ENCODE measurements at regions not wholly inside any gene's neighbourhood (a gene's known extent, or its start where the extent isn't known, plus 50 kb on each side); places are given as distances from the start of the nearest gene placed in this dataset.

DNA sequence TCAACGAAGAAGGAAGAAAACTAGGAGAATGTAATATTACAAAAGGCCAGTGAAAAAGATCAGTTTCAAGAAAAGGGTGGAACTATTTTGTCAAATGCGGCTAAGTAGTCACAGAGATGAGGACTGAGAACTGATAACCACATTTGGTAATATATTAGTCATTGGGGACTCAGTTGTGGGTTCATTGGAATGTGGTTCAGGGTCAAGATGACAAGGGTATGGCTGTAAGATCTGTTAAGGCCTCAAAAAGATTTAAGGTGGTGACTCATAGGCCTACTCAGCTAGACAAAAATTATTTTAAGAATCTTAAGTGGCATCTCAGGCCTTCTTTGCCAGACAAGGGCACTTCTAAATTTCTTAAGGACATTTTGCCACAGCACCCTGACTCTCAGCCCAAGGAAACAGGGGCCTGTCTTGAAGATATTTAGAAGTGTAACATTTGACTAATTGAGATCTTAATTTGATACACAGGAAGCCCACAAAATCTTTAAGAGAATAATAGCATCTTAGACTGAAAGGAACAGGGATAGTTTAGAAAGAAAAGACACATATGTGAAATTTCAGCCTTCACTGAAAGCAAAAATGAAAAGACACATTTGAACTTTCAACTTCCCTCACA, 81.3 kb downstream of the STRADB start:
- DNase-seq (no peak), ATAC-seq (ENCODE audit: insufficient read depth, low read depth) (no peak)

More for the DNA sequence above, 81.3 kb downstream of the STRADB start:
- Histone ChIP-seq H3K9me3 (ENCODE audit: insufficient read depth, low read length, severe bottlenecking) (peaks cover 15% of the 10 kb centered on the region), H3K27ac (ENCODE audit: low read length) (no peak overlapping the region), H2AFZ (ENCODE audit: low read depth, low read length) (no peak overlapping the region), H3K9ac (ENCODE audit: low read depth, low read length) (no peak overlapping the region), H3K4me2 (ENCODE audit: insufficient read depth, low read length) (no peak overlapping the region), H3K4me3 (ENCODE audit: low read depth in 1 of 2, low read length in 2 of 2) (no peak overlapping the region), H3K79me2 (ENCODE audit: insufficient read depth, low read length) (no peaks in the 10 kb centered on the region), H3K36me3 (ENCODE audit: insufficient read depth, low read length) (no peaks in the 10 kb centered on the region), H3K4me1 (ENCODE audit: insufficient read depth, low read length) (no peaks in the 10 kb centered on the region), H3K27me3 (ENCODE audit: insufficient read depth, low read length, poor library complexity) (peaks cover 2% of the 10 kb centered on the region), H4K20me1 (ENCODE audit: insufficient read depth, low read length) (no peaks in the 10 kb centered on the region)
- TF ChIP-seq EZH2 (IDR thresholded peaks at IDR 0.05; ENCODE audit: borderline replicate concordance, low read depth, low read length, severe bottlenecking), result no peak
- TF ChIP-seq, protein P1, sequence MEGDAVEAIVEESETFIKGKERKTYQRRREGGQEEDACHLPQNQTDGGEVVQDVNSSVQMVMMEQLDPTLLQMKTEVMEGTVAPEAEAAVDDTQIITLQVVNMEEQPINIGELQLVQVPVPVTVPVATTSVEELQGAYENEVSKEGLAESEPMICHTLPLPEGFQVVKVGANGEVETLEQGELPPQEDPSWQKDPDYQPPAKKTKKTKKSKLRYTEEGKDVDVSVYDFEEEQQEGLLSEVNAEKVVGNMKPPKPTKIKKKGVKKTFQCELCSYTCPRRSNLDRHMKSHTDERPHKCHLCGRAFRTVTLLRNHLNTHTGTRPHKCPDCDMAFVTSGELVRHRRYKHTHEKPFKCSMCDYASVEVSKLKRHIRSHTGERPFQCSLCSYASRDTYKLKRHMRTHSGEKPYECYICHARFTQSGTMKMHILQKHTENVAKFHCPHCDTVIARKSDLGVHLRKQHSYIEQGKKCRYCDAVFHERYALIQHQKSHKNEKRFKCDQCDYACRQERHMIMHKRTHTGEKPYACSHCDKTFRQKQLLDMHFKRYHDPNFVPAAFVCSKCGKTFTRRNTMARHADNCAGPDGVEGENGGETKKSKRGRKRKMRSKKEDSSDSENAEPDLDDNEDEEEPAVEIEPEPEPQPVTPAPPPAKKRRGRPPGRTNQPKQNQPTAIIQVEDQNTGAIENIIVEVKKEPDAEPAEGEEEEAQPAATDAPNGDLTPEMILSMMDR (IDR thresholded peaks at IDR 0.05; ENCODE audit: borderline replicate concordance, extremely low read depth, low read length, poor library complexity, severe bottlenecking), result no peak

All from DND-41 (cell line).